B cell (primary cell): ENCODE measurements at regions not wholly inside any gene's neighbourhood (a gene's known extent, or its start where the extent isn't known, plus 50 kb on each side); places are given as distances from the start of the nearest gene placed in this dataset.

ENCODE experiments used
- EZH2 ChIP-seq: IDR thresholded peaks from 2 replicates; pipeline ENCODE4 v1.6.1; 2012; ENCODE audit warnings: borderline replicate concordance, low read depth, mild to moderate bottlenecking, moderate library complexity, low read length; ENCODE audit not compliant: insufficient read depth, poor library complexity, severe bottlenecking
- TF ChIP-seq, protein P1 (sequence below): fragments of 200-600 bp; IDR thresholded peaks from one replicate; pipeline ENCODE4 v1.8.0; 2022; ENCODE audit warnings: antibody characterized with exemption, mild to moderate bottlenecking

DNA sequence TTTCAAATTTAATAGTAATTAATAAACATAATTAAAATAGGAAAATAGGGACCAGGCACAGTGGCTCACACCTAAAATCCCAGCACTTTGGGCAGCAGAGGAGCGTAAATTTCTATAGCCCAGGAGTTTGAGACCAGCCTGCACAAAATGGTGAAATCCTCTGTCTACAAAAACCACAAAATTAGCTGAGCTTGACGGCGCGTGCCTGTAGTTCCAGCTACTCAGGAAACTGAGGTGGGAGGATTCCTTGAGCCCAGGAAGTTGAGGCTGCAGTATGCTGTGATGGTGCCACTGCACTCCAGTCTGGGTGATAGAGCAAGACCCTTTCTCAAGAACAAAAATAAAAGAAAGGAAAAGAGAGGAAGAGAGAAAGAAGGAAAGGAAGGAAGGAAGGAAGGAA is 1387.0 kb upstream of the ADGRB3 start:
- TF ChIP-seq, protein P1, sequence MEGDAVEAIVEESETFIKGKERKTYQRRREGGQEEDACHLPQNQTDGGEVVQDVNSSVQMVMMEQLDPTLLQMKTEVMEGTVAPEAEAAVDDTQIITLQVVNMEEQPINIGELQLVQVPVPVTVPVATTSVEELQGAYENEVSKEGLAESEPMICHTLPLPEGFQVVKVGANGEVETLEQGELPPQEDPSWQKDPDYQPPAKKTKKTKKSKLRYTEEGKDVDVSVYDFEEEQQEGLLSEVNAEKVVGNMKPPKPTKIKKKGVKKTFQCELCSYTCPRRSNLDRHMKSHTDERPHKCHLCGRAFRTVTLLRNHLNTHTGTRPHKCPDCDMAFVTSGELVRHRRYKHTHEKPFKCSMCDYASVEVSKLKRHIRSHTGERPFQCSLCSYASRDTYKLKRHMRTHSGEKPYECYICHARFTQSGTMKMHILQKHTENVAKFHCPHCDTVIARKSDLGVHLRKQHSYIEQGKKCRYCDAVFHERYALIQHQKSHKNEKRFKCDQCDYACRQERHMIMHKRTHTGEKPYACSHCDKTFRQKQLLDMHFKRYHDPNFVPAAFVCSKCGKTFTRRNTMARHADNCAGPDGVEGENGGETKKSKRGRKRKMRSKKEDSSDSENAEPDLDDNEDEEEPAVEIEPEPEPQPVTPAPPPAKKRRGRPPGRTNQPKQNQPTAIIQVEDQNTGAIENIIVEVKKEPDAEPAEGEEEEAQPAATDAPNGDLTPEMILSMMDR, result no peak
- no peak for TF ChIP-seq EZH2
